CD4-positive, alpha-beta T cell treated with Interleukin-21 for 1 hour (primary cell): ENCODE measurements at regions not wholly inside any gene's neighbourhood (a gene's known extent, or its start where the extent isn't known, plus 50 kb on each side); places are given as distances from the start of the nearest gene placed in this dataset.

ENCODE experiments used
- DNase-seq: peaks from one replicate; pipeline ENCODE4 v3.0.0-alpha.2; 2020

DNA sequence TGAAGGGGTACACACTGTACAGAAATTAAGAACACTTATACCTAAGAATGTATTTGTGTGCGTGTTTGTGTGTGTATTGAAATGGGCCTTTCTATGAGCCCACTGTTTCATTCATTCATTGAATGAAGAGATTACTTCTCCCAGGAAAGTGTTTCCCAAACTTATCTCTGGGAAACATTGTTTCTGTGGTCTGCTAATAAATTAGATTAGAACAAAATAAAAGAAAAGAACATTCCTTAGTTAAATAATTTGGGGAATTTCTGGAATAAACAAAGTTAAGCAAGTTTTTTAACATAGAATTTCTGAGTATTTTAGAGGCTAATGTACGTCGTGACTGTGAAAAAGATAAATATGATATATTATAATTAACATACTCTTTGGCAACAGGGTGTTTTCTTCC lies 402.4 kb upstream of the CDH11 start:
- no peak for DNase-seq

DNA sequence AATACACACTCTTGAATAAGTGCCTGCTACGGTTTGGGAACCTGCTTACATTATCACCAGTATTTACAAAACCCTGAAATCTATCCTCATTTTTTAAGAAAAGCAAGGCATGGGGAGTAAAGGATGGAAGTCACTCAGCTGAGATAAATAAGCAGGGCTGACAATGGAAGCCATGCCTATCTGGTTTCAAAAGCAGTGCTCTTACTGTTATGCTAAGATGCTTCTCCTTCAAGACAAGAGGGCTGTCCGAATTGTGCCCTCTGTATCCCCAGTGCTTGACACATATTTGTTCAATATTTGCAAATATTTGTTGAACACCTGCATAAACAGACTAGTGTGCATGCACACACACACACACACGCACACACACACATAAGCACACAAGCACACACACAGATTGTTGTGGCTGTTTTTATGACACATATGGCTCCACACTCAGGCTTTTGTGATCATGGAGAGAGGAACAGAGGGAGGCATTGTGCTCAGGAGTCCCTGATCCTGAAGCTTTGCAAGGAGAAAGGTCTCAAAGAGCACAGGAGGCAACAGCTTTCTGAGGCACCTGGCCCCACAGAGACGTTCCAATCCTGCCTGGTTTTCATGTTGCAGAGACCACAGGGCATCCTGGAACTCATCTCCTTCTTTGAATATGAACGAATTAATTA lies 401.6 kb upstream of the CDH11 start:
- DNase-seq, result no peak

DNA sequence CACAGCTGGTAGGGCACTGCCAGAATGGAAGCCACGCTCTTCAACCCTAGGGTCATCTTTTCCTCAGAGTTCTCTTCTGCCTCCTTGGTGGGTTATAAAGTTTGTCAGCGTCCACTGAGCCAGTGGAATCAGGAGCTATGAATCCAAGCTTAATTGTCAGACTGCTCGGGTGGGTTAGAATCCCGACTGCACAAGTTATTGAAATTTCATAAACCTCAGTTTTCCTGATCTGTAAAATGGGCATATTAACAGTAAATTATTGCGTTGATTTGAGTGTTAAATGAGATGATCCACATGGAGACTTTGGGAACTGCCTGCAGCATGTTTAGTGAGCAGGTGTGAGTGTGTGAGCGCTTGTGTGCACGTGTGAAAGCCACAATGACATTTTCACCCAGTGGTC lies 400.5 kb upstream of the CDH11 start:
- no peak for DNase-seq

DNA sequence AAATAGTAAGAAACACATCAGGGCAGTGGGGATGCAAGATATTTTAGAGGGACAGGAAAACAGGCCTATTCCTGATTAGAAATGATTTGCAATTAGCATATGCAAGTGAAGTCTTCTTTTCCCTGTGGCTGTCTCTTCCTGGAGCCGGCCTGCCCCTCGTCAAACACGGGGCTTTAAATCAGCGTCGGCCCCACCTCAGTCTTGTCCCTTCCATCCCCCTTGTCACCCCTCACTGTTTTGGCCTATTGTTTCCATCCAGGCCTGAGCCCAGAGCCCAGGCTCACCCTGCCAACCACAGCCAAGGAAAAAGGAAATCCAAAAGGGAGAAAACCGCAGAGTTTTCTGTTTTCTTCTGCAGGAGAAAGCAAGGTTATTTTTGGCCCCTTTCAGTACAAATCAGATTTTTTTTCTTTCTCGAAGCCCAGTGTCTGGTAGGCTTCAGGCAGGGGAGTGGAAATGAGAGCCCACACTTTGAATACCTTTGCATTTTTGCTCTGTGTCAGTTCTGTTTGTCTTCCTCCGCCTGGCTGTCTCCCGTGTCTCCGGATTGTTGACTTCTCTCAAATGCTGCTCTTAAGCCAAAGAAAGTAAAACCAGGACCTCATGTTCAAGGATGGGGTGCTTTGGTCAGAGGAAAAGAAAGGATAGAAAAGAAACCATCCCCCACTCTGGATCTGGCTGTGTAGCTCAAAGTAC lies 399.9 kb upstream of the CDH11 start:
- no peak for DNase-seq

DNA sequence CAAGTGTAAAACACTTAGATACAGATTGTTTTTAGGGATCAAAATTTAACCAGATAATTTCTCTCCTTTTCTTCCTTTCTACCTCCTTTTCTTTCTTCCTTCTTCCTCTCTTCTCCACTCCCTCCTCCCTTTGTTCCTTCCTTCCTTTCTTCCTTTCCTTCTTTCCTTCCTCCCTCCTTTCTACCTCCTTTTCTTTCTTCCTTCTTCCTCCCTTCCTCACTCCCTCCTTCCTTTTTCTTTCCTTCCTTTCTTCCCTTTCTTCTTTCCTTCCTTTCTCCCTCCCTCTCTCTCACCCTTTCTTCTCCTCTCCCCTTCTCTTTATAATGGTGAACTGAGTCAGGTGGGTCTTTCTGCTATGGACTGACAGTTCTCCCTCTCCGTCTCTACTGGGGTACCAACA lies 397.5 kb upstream of the CDH11 start:
- DNase-seq, result no peak

DNA sequence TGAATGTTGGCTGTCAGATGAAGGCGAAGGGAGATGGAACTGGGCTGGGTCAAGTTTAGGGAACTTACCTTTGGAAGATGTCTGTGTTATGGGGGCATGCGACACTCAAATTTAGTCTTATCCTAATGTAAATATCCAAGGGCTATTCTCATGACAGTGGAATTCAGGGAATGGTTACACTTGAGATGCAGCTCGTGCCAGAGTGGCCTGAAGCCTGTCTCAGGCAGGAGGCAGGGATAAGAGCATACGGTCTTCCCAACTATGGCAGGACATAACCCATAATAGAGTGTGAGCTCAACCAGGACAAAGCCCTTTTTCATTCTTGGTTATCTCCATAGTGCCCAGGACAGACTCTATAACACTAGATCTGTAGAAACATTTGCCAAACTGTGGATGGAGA lies 393.3 kb upstream of the CDH11 start:
- DNase-seq, result no peak

DNA sequence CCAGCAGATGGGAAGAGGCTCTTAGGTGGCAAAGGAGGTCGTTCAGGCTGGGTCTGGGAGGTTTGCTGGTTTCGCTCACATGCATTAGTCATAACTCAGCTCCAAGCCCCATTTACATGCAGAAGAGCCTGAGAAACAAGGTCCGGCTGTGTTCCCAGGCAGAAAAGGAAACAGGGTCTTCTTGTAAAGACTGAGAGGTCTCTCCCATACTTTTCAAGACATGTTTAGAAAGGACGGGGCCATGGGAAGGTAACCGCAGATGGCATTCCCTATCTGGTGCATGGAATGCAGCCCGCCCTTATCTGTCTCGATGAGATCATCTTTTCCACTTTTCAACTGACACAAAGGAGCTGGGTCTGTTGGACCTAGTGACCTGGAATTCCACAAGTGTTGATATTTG lies 389.0 kb upstream of the CDH11 start:
- no peak for DNase-seq

DNA sequence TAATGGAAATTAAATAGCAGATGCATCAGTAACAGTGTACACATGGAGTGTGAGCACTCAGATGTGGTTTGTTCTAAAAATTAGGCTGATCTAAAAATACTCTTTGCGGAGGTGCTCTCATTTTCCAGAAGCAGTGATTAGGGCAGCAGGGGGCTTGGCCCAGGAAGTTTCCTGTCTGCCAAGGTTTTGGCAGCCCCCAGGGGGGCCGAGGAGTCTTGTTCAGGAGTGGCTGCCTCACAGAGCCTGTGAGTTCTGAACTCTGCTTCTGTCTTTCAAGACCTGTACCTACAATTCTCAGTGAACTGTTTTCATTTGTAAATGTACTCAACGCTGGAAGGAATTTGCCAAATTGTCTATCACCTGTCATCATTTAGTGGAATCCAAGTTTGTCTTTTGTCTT lies 388.4 kb upstream of the CDH11 start:
- no peak for DNase-seq

DNA sequence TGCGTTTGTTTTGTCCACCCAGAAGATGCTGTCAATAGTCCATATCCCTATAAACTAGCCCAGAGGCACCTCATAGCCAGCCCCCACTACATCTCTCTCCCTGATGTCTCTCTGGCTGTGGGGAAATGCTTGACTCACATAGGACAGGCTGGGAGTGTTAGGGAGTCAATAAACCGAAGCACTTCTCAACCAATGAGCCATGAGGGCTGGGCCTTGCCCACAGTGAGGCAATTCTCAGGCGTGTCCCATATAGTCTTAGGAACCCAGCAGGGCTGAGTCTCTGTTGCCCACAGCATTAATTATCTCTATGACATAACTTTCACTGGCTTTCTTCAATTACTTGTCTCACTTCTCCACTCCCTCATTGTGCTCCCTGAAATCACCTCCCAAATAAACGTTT lies 387.3 kb upstream of the CDH11 start:
- no peak for DNase-seq

DNA sequence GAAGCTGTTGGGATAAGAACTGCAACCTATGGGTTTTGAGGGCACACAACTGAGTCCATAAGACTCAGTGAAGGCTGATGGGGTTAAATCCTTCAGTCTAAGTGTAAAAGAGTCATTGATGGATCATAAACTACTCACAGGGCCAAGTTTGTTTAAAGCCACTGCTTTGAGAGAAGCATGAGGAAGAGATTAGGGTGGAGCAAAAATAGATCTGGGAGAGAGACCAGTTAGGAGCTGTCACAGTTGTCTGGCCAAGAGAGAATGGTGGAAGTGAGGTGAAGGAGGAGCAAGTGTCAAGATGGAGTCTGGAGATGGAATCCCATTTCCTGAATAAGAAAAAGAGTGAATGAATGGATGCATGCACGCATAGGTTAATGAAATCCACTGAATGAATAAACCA lies 379.1 kb upstream of the CDH11 start:
- no peak for DNase-seq

DNA sequence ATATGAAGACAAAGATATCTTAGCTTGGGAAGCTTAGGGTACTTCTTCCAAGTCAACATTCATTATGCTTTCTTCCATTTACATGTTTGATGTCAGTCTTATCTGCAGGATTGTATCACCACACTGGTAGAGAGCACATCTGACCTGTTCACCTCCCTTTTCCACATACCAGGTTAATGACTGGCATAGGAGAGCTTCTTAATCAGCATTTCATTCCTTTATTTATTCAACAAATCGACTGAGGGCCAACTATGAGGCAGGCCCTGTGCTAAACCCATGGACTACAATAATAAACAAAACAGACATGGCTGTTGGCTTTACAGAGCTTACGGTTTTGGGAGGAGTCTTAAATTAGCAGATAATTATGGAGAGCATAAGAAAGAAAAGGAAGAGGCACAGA lies 378.1 kb upstream of the CDH11 start:
- DNase-seq, result no peak

DNA sequence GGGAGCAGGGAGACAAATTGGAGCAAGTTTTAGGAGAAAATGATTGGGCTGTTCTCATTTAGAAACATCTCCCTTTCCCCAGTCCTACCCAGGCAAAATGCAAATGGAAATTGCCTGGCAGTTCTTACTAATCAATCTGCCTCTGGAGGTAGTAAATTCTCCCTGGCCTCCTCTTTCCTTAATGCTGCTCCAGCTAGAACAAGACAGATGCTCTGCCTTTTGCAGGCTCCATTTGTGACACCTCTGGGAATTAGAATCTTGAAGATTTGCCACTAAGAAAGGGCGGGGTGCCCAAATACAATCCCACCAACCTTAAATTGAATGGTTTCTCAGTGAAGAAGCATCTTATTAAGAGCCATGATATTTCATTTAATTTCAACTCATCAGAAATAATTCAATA lies 377.7 kb upstream of the CDH11 start:
- no peak for DNase-seq

DNA sequence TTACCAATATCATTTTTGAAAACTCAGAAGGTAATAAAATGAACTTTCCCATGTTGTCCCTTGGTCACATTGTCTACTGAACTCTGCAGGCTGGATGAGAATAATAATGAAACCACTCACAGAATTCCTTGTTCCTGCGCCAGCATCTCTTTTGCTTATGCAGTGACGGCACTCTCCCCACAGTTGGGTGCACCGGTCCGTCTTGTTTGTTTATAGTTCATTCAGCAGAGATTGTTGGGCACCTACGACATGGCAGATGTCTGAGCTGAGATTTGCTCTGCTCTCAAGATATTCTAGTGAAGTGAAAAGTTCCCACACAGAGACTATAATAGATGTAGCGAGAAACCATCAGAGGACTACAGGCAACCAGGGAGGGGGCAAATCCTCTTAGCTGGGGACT lies 375.7 kb upstream of the CDH11 start:
- no peak for DNase-seq

DNA sequence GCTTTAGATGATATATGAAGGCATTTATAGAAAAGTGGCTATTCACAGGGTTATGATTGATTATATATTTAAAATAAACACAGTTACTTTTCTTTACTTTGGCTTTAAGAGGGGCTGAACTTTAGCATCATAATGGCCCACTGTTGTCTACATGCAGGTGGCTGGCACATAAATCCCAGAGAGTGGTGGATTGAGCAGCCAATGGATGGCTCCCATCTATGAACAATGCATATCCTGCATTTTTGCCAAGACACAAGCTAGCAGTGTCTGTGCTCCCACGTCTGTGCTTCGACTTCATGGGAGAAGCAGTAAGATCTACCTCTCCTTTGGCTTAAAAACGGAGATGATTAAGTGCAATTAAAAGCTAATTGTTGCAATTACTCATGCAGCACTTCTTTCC lies 373.2 kb upstream of the CDH11 start:
- no peak for DNase-seq

DNA sequence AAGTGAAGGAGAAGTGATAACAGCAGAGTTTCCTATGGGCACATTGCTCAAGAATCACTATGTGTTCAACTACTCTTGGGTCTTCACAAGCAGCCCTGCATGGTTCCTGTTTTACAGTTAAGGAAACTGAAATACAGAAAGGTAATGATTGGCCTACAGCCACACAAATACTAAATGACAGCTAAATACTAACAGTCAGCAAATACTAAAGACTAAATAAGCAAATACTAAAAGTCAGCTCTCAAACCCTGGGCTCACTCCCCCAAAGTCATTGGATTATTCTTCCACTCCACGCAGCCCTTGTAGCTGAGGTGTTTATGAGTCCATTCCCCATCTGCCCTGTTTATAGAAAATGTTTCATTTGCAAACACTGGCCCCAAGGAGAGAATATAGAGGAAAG lies 372.7 kb upstream of the CDH11 start:
- DNase-seq, result no peak

DNA sequence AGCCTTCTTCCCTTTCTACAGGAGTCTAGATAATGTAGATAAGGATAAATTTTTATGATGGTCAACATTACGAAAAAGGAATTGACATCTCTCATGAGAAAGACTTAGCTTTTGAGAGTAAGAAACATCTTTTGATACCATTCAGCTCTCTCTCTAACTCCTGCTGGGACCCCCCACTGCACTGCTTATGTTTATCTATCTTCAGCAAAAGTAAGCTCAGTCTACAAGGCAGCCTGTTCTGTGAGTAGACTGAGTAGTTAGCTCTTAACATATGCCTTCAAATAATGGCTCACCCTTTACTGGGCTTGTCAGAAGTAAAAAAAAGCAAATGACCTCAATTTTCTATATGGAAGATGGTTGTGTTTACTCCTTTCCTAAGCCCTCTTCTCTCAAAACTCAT lies 372.2 kb upstream of the CDH11 start:
- DNase-seq, result no peak

DNA sequence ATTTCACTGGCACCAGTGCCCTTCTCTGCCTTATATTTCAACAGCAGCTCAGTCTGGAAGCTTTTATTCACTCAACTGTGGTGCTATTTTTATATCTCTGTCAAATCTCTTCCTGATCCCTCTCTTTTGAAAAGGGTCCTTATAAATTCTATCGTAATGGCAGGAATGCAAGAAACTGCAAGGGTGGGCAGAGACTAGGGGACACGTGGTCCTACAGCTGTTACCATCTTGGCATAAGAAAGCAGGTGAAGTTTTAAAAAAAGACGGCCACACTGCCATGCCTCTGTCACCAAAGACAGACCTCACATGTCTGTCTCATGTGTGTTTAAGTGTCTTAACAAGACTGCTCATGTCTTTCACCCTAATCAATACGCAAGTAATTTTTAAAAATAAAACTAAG lies 368.4 kb upstream of the CDH11 start:
- DNase-seq, result no peak

DNA sequence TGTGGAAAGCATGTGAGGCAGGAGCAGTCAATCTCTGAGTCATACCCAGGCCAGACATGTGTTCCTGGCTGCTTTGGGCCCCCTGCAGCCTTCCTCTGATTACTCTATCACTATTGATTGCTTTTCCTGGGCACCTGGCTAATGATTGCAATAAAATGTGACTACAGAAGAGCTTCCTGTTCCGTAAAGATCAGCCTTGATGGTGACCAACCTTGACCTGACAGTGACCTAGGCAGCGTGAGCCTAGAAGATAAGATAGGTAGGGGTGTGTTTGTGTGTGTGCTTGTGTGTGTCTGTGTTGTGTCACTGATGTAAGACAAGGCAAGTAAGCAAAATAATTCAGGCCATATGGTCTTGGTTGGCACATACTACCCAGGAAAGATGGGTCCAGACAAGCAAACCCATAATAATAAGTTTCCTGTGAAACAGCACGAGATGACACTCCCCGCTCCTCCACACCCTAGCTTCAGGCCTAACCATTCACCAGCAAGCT lies 367.7 kb upstream of the CDH11 start:
- DNase-seq, result no peak

DNA sequence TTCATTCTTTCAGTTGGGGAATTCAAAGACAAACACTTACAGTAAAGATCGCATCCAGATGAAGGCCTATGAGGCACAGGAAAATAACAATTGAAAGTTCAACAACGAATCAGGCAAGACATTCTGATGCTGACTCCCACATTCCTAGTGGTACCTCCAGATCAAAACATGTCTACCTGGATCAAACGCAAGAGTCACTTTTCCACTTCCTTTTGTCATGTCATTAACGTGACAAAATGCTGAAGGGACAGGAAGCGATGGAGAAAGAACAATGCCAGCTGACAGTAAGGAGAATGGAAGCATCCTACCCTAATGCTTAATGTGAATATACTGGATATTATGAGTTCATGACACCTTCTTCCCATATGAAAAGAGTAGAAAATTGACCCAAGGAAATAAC lies 365.4 kb upstream of the CDH11 start:
- no peak for DNase-seq

DNA sequence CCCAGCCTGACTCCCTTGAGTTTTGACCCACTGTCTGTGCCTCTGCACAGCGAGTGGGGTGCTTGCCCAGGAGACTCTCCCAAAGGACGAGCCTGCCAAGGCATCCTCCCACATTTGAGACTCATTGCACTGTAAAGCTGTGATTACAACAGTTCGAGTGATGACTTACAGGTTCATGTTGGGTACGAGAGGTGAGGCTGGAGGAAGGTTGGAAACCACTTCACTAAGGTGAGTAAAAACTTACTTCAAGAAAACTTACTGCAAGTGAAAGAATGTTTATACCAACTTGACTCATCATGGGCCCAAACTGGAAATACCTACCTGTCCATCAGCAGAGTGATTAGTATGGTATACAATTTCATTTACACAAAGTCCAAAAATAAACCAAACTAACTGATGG lies 360.1 kb upstream of the CDH11 start:
- no peak for DNase-seq

DNA sequence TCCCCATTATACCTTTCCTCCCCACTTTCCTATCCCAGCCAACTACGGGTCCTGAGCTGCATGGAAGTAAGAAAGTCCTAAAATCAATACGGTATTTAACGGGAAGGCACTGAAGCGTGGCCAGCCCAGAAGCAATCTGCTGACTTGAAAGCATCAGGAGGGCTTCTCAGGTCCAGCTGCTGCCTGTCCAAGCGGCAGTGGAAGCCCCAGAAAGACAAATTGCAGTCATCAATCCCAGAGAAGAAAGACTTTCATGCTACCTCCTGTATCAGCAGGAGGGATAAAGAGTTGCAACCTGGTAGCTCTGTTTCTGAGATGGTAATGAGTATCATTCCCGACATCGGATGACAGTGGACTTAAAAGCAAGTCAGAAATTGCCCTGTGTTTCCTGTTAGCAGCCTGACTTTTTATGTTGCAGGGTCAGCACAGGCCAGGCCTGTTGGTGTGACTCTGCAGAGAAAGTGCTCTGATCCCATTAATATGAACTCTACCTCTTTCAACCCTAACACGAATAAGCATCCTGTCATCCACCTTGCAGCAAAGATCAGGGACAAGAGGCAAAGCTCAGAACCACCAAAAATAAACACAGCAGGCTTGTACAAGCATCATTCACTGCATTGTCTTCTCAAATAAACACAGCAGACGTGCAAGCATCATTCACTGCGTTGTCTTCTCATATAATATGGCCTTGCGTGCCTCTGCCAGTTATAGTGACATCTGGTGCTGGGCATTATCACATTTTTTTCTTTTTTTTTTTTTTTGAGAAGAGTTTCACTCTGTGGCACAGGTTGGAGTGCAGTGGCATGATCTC lies 358.6 kb upstream of the CDH11 start:
- no peak for DNase-seq

DNA sequence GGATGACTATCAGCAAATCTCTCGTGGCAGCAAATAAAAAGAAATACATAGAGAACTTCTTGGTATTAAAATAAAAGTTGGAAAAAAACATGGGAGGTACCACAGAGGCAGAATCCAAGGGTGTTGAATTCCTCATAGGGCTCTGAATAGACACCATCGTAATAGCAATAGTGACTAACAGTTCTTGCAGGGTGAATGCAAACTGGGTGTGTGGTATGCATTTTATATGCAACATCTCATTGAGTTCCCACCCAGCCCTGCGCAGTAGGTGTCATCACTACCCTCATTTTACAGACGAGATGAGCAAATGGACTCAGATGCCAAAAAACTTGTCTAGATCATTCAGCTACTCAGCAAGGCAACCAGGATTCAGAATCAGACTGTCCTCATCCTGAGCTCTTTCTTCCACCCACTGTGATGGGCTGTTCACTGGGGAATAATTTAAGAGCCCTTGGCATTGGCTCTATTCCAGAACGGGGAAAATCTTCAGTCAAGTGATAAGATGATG lies 354.6 kb upstream of the CDH11 start:
- no peak for DNase-seq

DNA sequence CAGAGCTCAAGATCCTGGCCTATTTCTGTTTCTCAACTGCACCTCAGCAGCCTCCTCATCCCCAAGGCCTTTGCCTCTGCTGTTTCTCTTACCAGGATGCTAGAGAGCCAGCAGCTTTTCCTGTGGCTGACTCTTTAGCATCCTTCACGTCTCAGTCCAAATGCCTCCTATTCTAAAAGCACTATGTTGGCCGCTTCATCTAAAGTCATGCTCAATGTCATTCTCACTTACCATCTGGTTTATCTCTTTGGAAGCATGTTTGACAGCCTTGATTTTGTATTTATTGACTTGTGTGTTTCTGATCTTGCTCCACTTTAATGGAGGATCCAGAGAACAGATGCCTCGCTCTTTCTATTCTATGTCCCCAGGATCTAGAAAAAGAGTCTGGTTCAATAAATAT lies 351.8 kb upstream of the CDH11 start:
- DNase-seq, result no peak

DNA sequence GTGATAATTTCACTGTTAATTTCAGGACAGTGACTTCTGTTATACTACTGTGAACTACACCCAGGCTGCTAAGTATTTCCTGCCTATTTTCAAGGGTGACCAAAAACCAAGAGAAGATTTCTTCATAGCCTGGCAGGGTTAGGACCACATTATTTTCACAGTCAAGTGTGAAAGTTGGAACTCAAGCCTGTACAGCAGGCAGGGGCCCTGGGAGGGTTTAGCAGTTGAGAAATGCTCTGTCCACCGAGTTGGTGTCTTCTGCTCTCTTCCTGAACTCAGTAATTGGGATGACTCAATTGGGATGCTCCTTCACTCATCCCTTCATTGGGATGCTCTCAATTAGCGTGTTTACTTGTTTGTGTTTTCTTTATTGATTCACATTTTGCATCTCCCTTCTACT lies 347.3 kb upstream of the CDH11 start:
- no peak for DNase-seq
